ENCODE measurements at regions not wholly inside any gene's neighbourhood (a gene's known extent, or its start where the extent isn't known, plus 50 kb on each side); places are given as distances from the start of the nearest gene placed in this dataset.

- TF ChIP-seq CTCF (IDR thresholded peaks at IDR 0.05) = no peak
- no peak for TF ChIP-seq POLR2A (IDR thresholded peaks at IDR 0.05)
Observed at GRCh38 chr2:203623661-203624060, 82.8 kb upstream of the CD28 start.
